ENCODE measurements at regions not wholly inside any gene's neighbourhood (a gene's known extent, or its start where the extent isn't known, plus 50 kb on each side); places are given as distances from the start of the nearest gene placed in this dataset.

DNA sequence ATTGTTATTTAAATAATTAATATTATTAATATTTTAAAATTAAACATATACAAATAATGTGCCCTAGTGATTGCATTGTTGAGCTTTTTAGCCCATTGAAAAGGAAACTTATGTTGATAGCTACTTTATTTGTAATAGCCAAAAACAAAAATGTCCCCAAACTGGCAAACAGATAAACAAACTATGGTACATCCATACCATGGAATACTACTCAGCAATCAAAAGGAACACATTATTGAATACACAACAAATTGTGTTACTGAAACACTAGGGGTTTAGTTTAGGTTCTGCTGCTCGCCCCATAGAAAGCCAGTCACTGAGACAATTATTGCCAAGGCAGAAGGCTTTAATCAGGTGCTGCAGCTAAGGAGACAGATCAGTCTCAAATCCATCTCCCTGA is 239.7 kb upstream of the KITLG start:
- Histone ChIP-seq H3K79me2 (ENCODE audit: insufficient read depth, low read depth, low read length) (no peaks in the 10 kb centered on the region), H3K4me3 (ENCODE audit: low read depth, low read length, poor library complexity, severe bottlenecking) (no peak overlapping the region), H3K4me2 (ENCODE audit: low read length) (no peak overlapping the region), H3K4me1 (ENCODE audit: insufficient read depth, low read length, poor library complexity, severe bottlenecking) (no peaks in the 10 kb centered on the region), H3K9me2 (ENCODE audit: insufficient read depth, low read length) (0 out of 2 replicates have a peak, but pooled peaks cover 4% of the 10 kb centered on the region), H3K36me3 (ENCODE audit: insufficient read depth, low read length) (no peaks in the 10 kb centered on the region), H2AFZ (ENCODE audit: low read length) (no peak overlapping the region), H3K9me3 (ENCODE audit: low read length) (no peaks in the 10 kb centered on the region), H4K20me1 (ENCODE audit: insufficient read depth, low read length) (no peaks in the 10 kb centered on the region), H3K27ac (ENCODE audit: low read depth, low read length, poor library complexity, severe bottlenecking) (no peak overlapping the region)
- ChIA-PET CTCF (ENCODE audit: unreplicated experiment) (no interaction called here), POLR2A (interaction anchor here (0.7 kb wide), 1 partner anchor 50 kb away, joined by 3 read pairs; no protein-coding TSS in a partner anchor)
- no TSS peak for BruUV-seq (replicated peaks)
- intact Hi-C loops (cut with micrococcal nuclease; ENCODE audit: unreplicated experiment) = no loop called here
- DNase-seq (ENCODE audit: low spot score) = no peak
- no peak for TF ChIP-seq EZH2phosphoT487 (IDR thresholded peaks at IDR 0.05; ENCODE audit: borderline replicate concordance, low read depth, low read length)
- TF ChIP-seq, protein P1, sequence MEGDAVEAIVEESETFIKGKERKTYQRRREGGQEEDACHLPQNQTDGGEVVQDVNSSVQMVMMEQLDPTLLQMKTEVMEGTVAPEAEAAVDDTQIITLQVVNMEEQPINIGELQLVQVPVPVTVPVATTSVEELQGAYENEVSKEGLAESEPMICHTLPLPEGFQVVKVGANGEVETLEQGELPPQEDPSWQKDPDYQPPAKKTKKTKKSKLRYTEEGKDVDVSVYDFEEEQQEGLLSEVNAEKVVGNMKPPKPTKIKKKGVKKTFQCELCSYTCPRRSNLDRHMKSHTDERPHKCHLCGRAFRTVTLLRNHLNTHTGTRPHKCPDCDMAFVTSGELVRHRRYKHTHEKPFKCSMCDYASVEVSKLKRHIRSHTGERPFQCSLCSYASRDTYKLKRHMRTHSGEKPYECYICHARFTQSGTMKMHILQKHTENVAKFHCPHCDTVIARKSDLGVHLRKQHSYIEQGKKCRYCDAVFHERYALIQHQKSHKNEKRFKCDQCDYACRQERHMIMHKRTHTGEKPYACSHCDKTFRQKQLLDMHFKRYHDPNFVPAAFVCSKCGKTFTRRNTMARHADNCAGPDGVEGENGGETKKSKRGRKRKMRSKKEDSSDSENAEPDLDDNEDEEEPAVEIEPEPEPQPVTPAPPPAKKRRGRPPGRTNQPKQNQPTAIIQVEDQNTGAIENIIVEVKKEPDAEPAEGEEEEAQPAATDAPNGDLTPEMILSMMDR (conservative IDR thresholded peaks at IDR 0.05; ENCODE audit: low read length) = no peak

DNA sequence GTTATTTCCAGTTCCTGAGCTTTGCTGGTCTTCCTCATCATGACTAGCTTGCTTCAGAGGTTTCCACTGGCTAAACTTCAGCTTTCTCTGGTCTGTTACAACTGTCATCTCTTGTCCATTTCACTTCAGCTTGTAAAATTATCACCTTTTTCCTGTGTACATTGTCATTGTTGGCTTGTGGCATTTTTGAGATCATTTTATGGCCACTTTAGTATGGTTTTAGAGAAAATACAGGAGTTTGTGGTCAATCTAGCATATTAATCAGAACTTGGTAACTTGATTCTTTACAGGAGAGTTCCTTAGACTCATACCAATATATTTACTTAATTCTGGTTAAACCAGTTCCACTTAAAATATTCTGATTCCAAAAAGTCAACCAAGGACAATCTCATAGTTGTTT is 235.9 kb upstream of the KITLG start:
- CTCF ChIA-PET (ENCODE audit: unreplicated experiment) = interaction anchor here (0.6 kb wide), 1 partner anchor 14 kb away, joined by 5 read pairs; no protein-coding TSS in a partner anchor
- H3K4me2 ChIP-seq (ENCODE audit: low read length) = no peak overlapping the region
- TF ChIP-seq EZH2phosphoT487 (IDR thresholded peaks at IDR 0.05; ENCODE audit: borderline replicate concordance, low read depth, low read length) = no peak
- TF ChIP-seq, protein P1 (conservative IDR thresholded peaks at IDR 0.05; ENCODE audit: low read length) = no peak

DNA sequence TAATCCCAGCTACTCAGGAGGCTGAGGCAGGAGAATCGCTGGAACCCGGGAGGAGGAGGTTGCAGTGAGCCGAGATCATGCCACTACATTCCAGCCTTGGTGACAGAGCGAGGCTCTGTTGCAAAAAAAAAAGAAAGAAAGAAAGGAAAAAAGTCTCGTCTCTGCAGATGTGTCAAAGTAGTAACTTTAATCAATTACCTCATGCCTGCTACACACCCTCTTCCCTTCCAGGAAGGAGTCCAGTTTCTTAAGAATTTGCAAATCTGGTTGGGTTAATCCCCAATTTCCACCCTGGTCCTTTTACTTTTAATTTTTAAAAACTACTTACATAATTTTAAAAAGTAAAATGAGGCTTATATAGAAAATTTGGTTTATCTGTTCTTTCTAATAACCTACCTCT is 234.5 kb upstream of the KITLG start:
- Histone ChIP-seq H4K20me1 (ENCODE audit: insufficient read depth, low read length) (no peaks in the 10 kb centered on the region), H3K27ac (ENCODE audit: low read depth, low read length, poor library complexity, severe bottlenecking) (no peak overlapping the region), H3K9me3 (ENCODE audit: low read length) (no peaks in the 10 kb centered on the region), H3K4me2 (ENCODE audit: low read length) (no peak overlapping the region), H3K79me2 (ENCODE audit: insufficient read depth, low read depth, low read length) (no peaks in the 10 kb centered on the region), H3K4me3 (ENCODE audit: low read depth, low read length, poor library complexity, severe bottlenecking) (no peak overlapping the region), H3K4me1 (ENCODE audit: insufficient read depth, low read length, poor library complexity, severe bottlenecking) (no peaks in the 10 kb centered on the region), H2AFZ (ENCODE audit: low read length) (no peak overlapping the region), H3K9me2 (ENCODE audit: insufficient read depth, low read length) (0 out of 2 replicates have a peak, but pooled peaks cover 4% of the 10 kb centered on the region), H3K36me3 (ENCODE audit: insufficient read depth, low read length) (no peaks in the 10 kb centered on the region)
- no TSS peak for BruUV-seq (replicated peaks)
- intact Hi-C loops (cut with micrococcal nuclease; ENCODE audit: unreplicated experiment) = no loop called here
- POLR2A ChIA-PET = no interaction called here
- TF ChIP-seq, protein P1 (conservative IDR thresholded peaks at IDR 0.05; ENCODE audit: low read length) = no peak
- no peak for TF ChIP-seq EZH2phosphoT487 (IDR thresholded peaks at IDR 0.05; ENCODE audit: borderline replicate concordance, low read depth, low read length)
- CTCF ChIA-PET (ENCODE audit: unreplicated experiment) = no interaction called here
- DNase-seq (ENCODE audit: low spot score) = no peak

More for the DNA sequence above, 235.9 kb upstream of the KITLG start:
- Histone ChIP-seq H3K4me3 (ENCODE audit: low read depth, low read length, poor library complexity, severe bottlenecking) (no peak overlapping the region), H4K20me1 (ENCODE audit: insufficient read depth, low read length) (no peaks in the 10 kb centered on the region), H2AFZ (ENCODE audit: low read length) (no peak overlapping the region), H3K9me3 (ENCODE audit: low read length) (no peaks in the 10 kb centered on the region), H3K4me1 (ENCODE audit: insufficient read depth, low read length, poor library complexity, severe bottlenecking) (no peaks in the 10 kb centered on the region), H3K36me3 (ENCODE audit: insufficient read depth, low read length) (no peaks in the 10 kb centered on the region), H3K9me2 (ENCODE audit: insufficient read depth, low read length) (0 out of 2 replicates have a peak, but pooled peaks cover 4% of the 10 kb centered on the region), H3K79me2 (ENCODE audit: insufficient read depth, low read depth, low read length) (no peaks in the 10 kb centered on the region), H3K27ac (ENCODE audit: low read depth, low read length, poor library complexity, severe bottlenecking) (no peak overlapping the region)
- no TSS peak for BruUV-seq (replicated peaks)
- DNase-seq (ENCODE audit: low spot score) = no peak
- intact Hi-C loops (cut with micrococcal nuclease; ENCODE audit: unreplicated experiment) = no loop called here
- POLR2A ChIA-PET = interaction anchor here (0.7 to 1.3 kb wide), 3 partner anchors 10 to 548 kb away, joined by 3 to 6 read pairs (median 3); no protein-coding TSS in a partner anchor
